GM23248 (cell line): ENCODE measurements at regions not wholly inside any gene's neighbourhood (a gene's known extent, or its start where the extent isn't known, plus 50 kb on each side); places are given as distances from the start of the nearest gene placed in this dataset.

Experiments used
- EZH2 ChIP-seq: fragments of 200-600 bp; sonication (generic); IDR thresholded peaks from 2 replicates; pipeline ENCODE4 v1.6.1; 2018; ENCODE audit warnings: antibody characterized with exemption, mild to moderate bottlenecking; ENCODE audit not compliant: insufficient read depth, poor library complexity, severe bottlenecking
- EZH2phosphoT487 ChIP-seq: fragments of 200-600 bp; sonication (generic); IDR thresholded peaks from 2 replicates; pipeline ENCODE4 v1.6.1; 2018; ENCODE audit warnings: antibody characterized with exemption, moderate library complexity, mild to moderate bottlenecking, low read depth; ENCODE audit not compliant: insufficient read depth

DNA sequence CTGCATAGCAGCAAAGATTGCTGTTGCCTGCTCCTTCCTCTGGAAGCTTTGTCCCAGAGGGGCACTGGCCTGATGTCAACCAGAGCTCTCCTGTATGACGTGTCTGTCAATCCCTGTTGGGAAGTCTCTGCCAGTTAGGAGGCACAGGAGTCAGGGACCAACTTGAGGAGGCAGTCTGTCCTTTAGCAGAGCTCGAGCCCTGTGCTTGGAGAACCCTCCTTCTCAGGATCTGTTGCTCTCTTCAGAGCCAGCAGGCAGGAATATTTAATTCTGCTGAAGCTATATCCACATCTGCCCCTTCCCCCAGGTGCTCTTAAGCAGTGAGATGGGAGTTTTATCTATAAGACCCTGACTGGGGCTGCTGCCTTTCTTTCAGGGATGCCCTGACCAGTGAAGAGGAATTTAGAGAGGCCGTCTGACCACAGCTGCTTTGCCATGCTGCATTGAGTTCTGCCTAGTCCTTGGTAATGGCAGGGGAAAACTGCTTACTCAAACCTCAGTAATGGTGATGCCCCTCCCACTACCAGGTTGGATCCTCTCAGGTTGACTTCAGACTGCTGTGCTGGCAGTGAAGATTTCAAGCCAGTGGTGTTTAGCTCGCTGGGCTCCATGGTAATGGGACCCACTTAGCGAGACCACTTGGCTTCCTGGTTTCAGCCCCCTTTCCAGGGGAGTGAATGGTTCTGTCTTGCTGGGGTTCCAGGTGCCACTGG is 218.6 kb upstream of the SLC38A2 start:
- TF ChIP-seq EZH2 (no peak), EZH2phosphoT487 (no peak)
